WTC11 (cell line): ENCODE measurements at regions not wholly inside any gene's neighbourhood (a gene's known extent, or its start where the extent isn't known, plus 50 kb on each side); places are given as distances from the start of the nearest gene placed in this dataset.

Source experiments
- ATF6 ChIP-seq: sonication (generic); formaldehyde crosslinking; IDR thresholded peaks from 2 replicates; pipeline ENCODE4 v1.8.1; 2023; ENCODE audit warnings: mild to moderate bottlenecking, missing genetic modification reagents
- CREB1 ChIP-seq: sonication (generic); formaldehyde crosslinking; IDR thresholded peaks from 2 replicates; pipeline ENCODE4 v1.8.0; 2023; ENCODE audit warnings: mild to moderate bottlenecking, missing genetic modification reagents
- CTCF ChIP-seq: fragments of 200-600 bp; IDR thresholded peaks from 2 replicates; pipeline ENCODE4 v1.8.0; 2022; ENCODE audit warnings: antibody characterized with exemption
- FOXJ3 ChIP-seq: sonication (generic); formaldehyde crosslinking; IDR thresholded peaks from 2 replicates; pipeline ENCODE4 v1.9.0; 2021; ENCODE audit warnings: missing genetic modification reagents, mild to moderate bottlenecking, borderline replicate concordance
- MAX ChIP-seq: sonication (generic); formaldehyde crosslinking; IDR thresholded peaks from 2 replicates; pipeline ENCODE4 v1.8.0; 2022; ENCODE audit warnings: mild to moderate bottlenecking, missing genetic modification reagents
- NFYB ChIP-seq: sonication (generic); formaldehyde crosslinking; conservative IDR thresholded peaks from 2 replicates; pipeline ENCODE4 v1.8.0; 2022; ENCODE audit warnings: low read depth, missing genetic modification reagents
- NR2C2 ChIP-seq: sonication (generic); formaldehyde crosslinking; IDR thresholded peaks from 2 replicates; pipeline ENCODE4 v1.8.0; 2022; ENCODE audit warnings: mild to moderate bottlenecking, missing genetic modification reagents

GRCh38 chr14:44720707-44721106 is 213.6 kb upstream of the FSCB start:
- no peak for TF ChIP-seq CREB1
- TF ChIP-seq ATF6 (CRISPR knock-in tag) = no peak
- TF ChIP-seq MAX = no peak
- no peak for TF ChIP-seq NR2C2
- TF ChIP-seq NFYB (CRISPR knock-in tag) = no peak
- TF ChIP-seq FOXJ3 (CRISPR knock-in tag) = no peak
- TF ChIP-seq CTCF = no peak
